NCI-H1092 treated with DMSO at 0.1 percent for 48 hours (cell line): ENCODE measurements at regions not wholly inside any gene's neighbourhood (a gene's known extent, or its start where the extent isn't known, plus 50 kb on each side); places are given as distances from the start of the nearest gene placed in this dataset.
"Not testable (repeated sequence)": the region's sequence is repeated elsewhere in the genome, so short reads cannot be mapped to it uniquely, and the experiment has no call there.

ENCODE experiments used
- DNase-seq: peaks from one replicate; lab custom pipeline; 2025; lab: John Stamatoyannopoulos, UW

GRCh38 chr7:152594801-152595200, 81.1 kb downstream of the XRCC2 start:
- DNase-seq = no peak

- no peak for DNase-seq
Measured at GRCh38 chr7:152591976-152592375, 84.0 kb downstream of the XRCC2 start.

- DNase-seq = no peak
Measured at GRCh38 chr7:152590481-152590880, 85.5 kb downstream of the XRCC2 start.

GRCh38 chr7:152589821-152590220, 86.1 kb downstream of the XRCC2 start:
- DNase-seq = not testable (repeated sequence)

- no peak for DNase-seq
Measured at GRCh38 chr7:152588350-152588749, 87.6 kb downstream of the XRCC2 start.

GRCh38 chr7:152587366-152587765, 88.6 kb downstream of the XRCC2 start:
- no peak for DNase-seq

- no peak for DNase-seq
Measured at GRCh38 chr7:152583006-152583405, 92.9 kb downstream of the XRCC2 start.

- DNase-seq = no peak
Measured at GRCh38 chr7:152579070-152579469, 96.9 kb downstream of the XRCC2 start.

- DNase-seq = no peak
Measured at GRCh38 chr7:152577339-152577738, 98.6 kb downstream of the XRCC2 start.

GRCh38 chr7:152574892-152575548, 100.9 kb downstream of the XRCC2 start:
- peak; percentile 77 for DNase-seq

GRCh38 chr7:152573186-152573585, 102.8 kb downstream of the XRCC2 start:
- not testable (repeated sequence) for DNase-seq

- DNase-seq = no peak
Measured at GRCh38 chr7:152572101-152572500, 103.8 kb downstream of the XRCC2 start.

GRCh38 chr7:152571068-152571467, 104.9 kb downstream of the XRCC2 start:
- peak; percentile 89 for DNase-seq

- DNase-seq = no peak
Measured at GRCh38 chr7:152568972-152569371, 107.0 kb downstream of the XRCC2 start.

GRCh38 chr7:152565731-152566130, 110.2 kb downstream of the XRCC2 start:
- no peak for DNase-seq

GRCh38 chr7:152564656-152565250, 111.2 kb downstream of the XRCC2 start:
- no peak for DNase-seq

- no peak for DNase-seq
Measured at GRCh38 chr7:152556013-152556755, 119.8 kb downstream of the XRCC2 start.

- DNase-seq = no peak
Measured at GRCh38 chr7:152553671-152554317, 118.0 kb upstream of the KMT2C start.

- DNase-seq = no peak
Measured at GRCh38 chr7:152551304-152552036, 115.7 kb upstream of the KMT2C start.

- no peak for DNase-seq
Measured at GRCh38 chr7:152544971-152545619, 109.3 kb upstream of the KMT2C start.

GRCh38 chr7:152544481-152544927, 108.7 kb upstream of the KMT2C start:
- DNase-seq = no peak
